ENCODE measurements at regions not wholly inside any gene's neighbourhood (a gene's known extent, or its start where the extent isn't known, plus 50 kb on each side); places are given as distances from the start of the nearest gene placed in this dataset.

DNA sequence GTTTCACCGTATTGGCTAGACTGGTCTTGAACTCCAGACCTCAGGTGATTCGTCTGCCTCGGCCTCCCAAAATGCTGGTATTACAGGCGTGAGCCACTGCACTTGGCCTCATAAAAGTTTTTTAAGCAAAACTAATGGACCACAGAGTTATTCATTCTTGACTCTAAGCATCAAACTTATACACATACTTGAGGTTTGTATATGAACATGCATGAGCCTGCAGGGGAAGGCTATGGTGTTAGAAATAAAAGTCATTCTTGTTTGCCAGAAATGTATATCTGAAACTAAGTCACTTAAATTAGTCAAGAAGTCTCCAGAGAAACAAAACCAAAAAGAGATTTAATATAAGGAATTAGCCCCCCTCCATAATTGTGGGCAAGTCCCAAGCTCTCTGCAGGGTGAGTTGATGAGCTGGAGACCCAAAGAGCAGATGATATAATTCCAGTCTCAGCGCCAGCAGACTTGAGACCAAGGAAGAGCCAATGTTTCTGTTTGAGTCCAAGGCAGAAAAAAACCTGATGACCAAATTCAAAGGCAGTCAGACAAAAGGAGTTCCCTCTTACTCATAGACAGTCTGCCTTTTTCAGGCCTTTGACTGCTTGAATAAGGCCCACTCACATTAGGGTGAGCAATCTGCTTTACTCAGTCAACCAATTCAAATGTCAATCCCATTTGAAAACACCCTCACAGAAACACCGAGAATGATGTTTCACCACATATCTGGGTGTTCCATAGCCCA is 69.0 kb upstream of the DSG1 start:
- ATAC-seq, result no peak
- TF ChIP-seq CSDC2 (CRISPR knock-in tag; IDR thresholded peaks at IDR 0.05) (no peak), PPARA (CRISPR knock-in tag; IDR thresholded peaks at IDR 0.05; ENCODE audit: borderline replicate concordance) (no peak), ZFP30 (CRISPR knock-in tag; IDR thresholded peaks at IDR 0.05) (no peak), ZNF565 (CRISPR knock-in tag; conservative IDR thresholded peaks at IDR 0.05; ENCODE audit: low read depth) (no peak), BACH2 (CRISPR knock-in tag; IDR thresholded peaks at IDR 0.05; ENCODE audit: borderline replicate concordance) (no peak), ZFP3 (CRISPR knock-in tag; IDR thresholded peaks at IDR 0.05) (no peak), ISL1 (CRISPR knock-in tag; IDR thresholded peaks at IDR 0.05) (no peak), ARNTL (CRISPR knock-in tag; IDR thresholded peaks at IDR 0.05; ENCODE audit: borderline replicate concordance, low read depth) (no peak), ZNF70 (CRISPR knock-in tag; IDR thresholded peaks at IDR 0.05) (no peak), SNAI2 (CRISPR knock-in tag; IDR thresholded peaks at IDR 0.05) (no peak), TSHZ2 (CRISPR knock-in tag; IDR thresholded peaks at IDR 0.05) (no peak), PATZ1 (CRISPR knock-in tag; IDR thresholded peaks at IDR 0.05; ENCODE audit: borderline replicate concordance) (no peak), ZC3H10 (CRISPR knock-in tag; IDR thresholded peaks at IDR 0.05) (no peak), TOX (CRISPR knock-in tag; IDR thresholded peaks at IDR 0.05; ENCODE audit: borderline replicate concordance) (no peak), RARB (CRISPR knock-in tag; IDR thresholded peaks at IDR 0.05) (no peak), ESRRG (CRISPR knock-in tag; IDR thresholded peaks at IDR 0.05) (no peak), CSRNP3 (CRISPR knock-in tag; IDR thresholded peaks at IDR 0.05) (no peak)
- TF ChIP-seq, protein P1, sequence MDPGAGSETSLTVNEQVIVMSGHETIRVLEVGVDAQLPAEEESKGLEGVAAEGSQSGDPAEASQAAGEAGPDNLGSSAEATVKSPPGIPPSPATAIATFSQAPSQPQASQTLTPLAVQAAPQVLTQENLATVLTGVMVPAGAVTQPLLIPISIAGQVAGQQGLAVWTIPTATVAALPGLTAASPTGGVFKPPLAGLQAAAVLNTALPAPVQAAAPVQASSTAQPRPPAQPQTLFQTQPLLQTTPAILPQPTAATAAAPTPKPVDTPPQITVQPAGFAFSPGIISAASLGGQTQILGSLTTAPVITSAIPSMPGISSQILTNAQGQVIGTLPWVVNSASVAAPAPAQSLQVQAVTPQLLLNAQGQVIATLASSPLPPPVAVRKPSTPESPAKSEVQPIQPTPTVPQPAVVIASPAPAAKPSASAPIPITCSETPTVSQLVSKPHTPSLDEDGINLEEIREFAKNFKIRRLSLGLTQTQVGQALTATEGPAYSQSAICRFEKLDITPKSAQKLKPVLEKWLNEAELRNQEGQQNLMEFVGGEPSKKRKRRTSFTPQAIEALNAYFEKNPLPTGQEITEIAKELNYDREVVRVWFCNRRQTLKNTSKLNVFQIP (CRISPR knock-in tag; IDR thresholded peaks at IDR 0.05; ENCODE audit: borderline replicate concordance, low read depth), result no peak

- TF ChIP-seq PATZ1 (CRISPR knock-in tag; IDR thresholded peaks at IDR 0.05; ENCODE audit: borderline replicate concordance), result no peak
- TF ChIP-seq TCF4 (CRISPR knock-in tag; IDR thresholded peaks at IDR 0.05; ENCODE audit: borderline replicate concordance), result no peak
- no peak for TF ChIP-seq ISL1 (CRISPR knock-in tag; IDR thresholded peaks at IDR 0.05)
- no peak for TF ChIP-seq ZNF8 (CRISPR knock-in tag; IDR thresholded peaks at IDR 0.05)
- TF ChIP-seq, protein P1 (CRISPR knock-in tag; IDR thresholded peaks at IDR 0.05; ENCODE audit: borderline replicate concordance, low read depth), result no peak
- no peak for TF ChIP-seq ZC3H10 (CRISPR knock-in tag; IDR thresholded peaks at IDR 0.05)
- no peak for TF ChIP-seq CSDC2 (CRISPR knock-in tag; IDR thresholded peaks at IDR 0.05)
- no peak for TF ChIP-seq ZNF70 (CRISPR knock-in tag; IDR thresholded peaks at IDR 0.05)
- TF ChIP-seq CREB5 (CRISPR knock-in tag; IDR thresholded peaks at IDR 0.05; ENCODE audit: low read depth), result no peak
- TF ChIP-seq OSR1 (CRISPR knock-in tag; IDR thresholded peaks at IDR 0.05), result no peak
- TF ChIP-seq ZFP30 (CRISPR knock-in tag; IDR thresholded peaks at IDR 0.05), result no peak
- TF ChIP-seq BACH2 (CRISPR knock-in tag; IDR thresholded peaks at IDR 0.05; ENCODE audit: borderline replicate concordance), result no peak
- TF ChIP-seq GLIS3 (CRISPR knock-in tag; IDR thresholded peaks at IDR 0.05), result no peak
- no peak for TF ChIP-seq PPARA (CRISPR knock-in tag; IDR thresholded peaks at IDR 0.05; ENCODE audit: borderline replicate concordance)
- TF ChIP-seq TOX (CRISPR knock-in tag; IDR thresholded peaks at IDR 0.05; ENCODE audit: borderline replicate concordance), result no peak
- TF ChIP-seq ZFP3 (CRISPR knock-in tag; IDR thresholded peaks at IDR 0.05), result no peak
- TF ChIP-seq ESRRG (CRISPR knock-in tag; IDR thresholded peaks at IDR 0.05), result no peak
- TF ChIP-seq ARNTL (CRISPR knock-in tag; IDR thresholded peaks at IDR 0.05; ENCODE audit: borderline replicate concordance, low read depth), result no peak
- TF ChIP-seq SNAI2 (CRISPR knock-in tag; IDR thresholded peaks at IDR 0.05), result no peak
- ATAC-seq, result no peak
Measured at GRCh38 chr18:31250902-31251301, 67.1 kb upstream of the DSG1 start.

Data from SK-N-SH treated with all-trans-retinoic acid at 6 μM for 48 hours (cell line).